HG02981 (cell line): ENCODE measurements at regions not wholly inside any gene's neighbourhood (a gene's known extent, or its start where the extent isn't known, plus 50 kb on each side); places are given as distances from the start of the nearest gene placed in this dataset.
"Not testable (repeated sequence)": the region's sequence is repeated elsewhere in the genome, so short reads cannot be mapped to it uniquely, and the experiment has no call there.

Experiments
- ATAC-seq: cut with Tn5 transposase; IDR thresholded peaks from one replicate; pipeline ENCODE4 v1.9.1; 2021; ENCODE audit warnings: mild to moderate bottlenecking, moderate library complexity; ENCODE audit not compliant: unreplicated experiment

- ATAC-seq, result no peak
Measured at GRCh38 chrX:5708251-5708650, 520.4 kb downstream of the NLGN4X start.

GRCh38 chrX:5702890-5703289 lies 525.8 kb downstream of the NLGN4X start:
- no peak for ATAC-seq

- no peak for ATAC-seq
Measured at GRCh38 chrX:5695971-5696370, 532.7 kb downstream of the NLGN4X start.

GRCh38 chrX:5683996-5684395 lies 544.7 kb downstream of the NLGN4X start:
- ATAC-seq, result no peak

GRCh38 chrX:5681159-5681558 lies 547.5 kb downstream of the NLGN4X start:
- ATAC-seq, result no peak

GRCh38 chrX:5674036-5674435 lies 554.6 kb downstream of the NLGN4X start:
- ATAC-seq, result no peak

- ATAC-seq, result no peak
Measured at GRCh38 chrX:5672099-5672498, 556.6 kb downstream of the NLGN4X start.

- ATAC-seq, result not testable (repeated sequence)
Measured at GRCh38 chrX:5666689-5667088, 562.0 kb downstream of the NLGN4X start.

- no peak for ATAC-seq
Measured at GRCh38 chrX:5656544-5656943, 572.1 kb downstream of the NLGN4X start.

GRCh38 chrX:5650904-5651303 lies 577.8 kb downstream of the NLGN4X start:
- ATAC-seq, result no peak

- ATAC-seq, result no peak
Measured at GRCh38 chrX:5648941-5649568, 579.6 kb downstream of the NLGN4X start.

GRCh38 chrX:5646818-5647217 lies 581.8 kb downstream of the NLGN4X start:
- ATAC-seq, result peak; percentile 96

- ATAC-seq, result no peak
Measured at GRCh38 chrX:5644776-5645175, 583.9 kb downstream of the NLGN4X start.

GRCh38 chrX:5640071-5640470 lies 588.6 kb downstream of the NLGN4X start:
- no peak for ATAC-seq

GRCh38 chrX:5638572-5638971 lies 590.1 kb downstream of the NLGN4X start:
- no peak for ATAC-seq

- ATAC-seq, result no peak
Measured at GRCh38 chrX:5632887-5633286, 595.8 kb downstream of the NLGN4X start.

- ATAC-seq, result no peak
Measured at GRCh38 chrX:5632061-5632614, 596.5 kb downstream of the NLGN4X start.

GRCh38 chrX:5617666-5618065 lies 611.0 kb downstream of the NLGN4X start:
- ATAC-seq, result no peak

GRCh38 chrX:5595570-5595969 lies 633.1 kb downstream of the NLGN4X start:
- ATAC-seq, result no peak

- no peak for ATAC-seq
Measured at GRCh38 chrX:5586726-5587125, 641.9 kb downstream of the NLGN4X start.

- ATAC-seq, result no peak
Measured at GRCh38 chrX:5575407-5575806, 653.3 kb downstream of the NLGN4X start.

GRCh38 chrX:5568934-5569333 lies 659.7 kb downstream of the NLGN4X start:
- no peak for ATAC-seq

- ATAC-seq, result no peak
Measured at GRCh38 chrX:5559386-5559785, 669.3 kb downstream of the NLGN4X start.
